ENCODE measurements at regions not wholly inside any gene's neighbourhood (a gene's known extent, or its start where the extent isn't known, plus 50 kb on each side); places are given as distances from the start of the nearest gene placed in this dataset.

DNA sequence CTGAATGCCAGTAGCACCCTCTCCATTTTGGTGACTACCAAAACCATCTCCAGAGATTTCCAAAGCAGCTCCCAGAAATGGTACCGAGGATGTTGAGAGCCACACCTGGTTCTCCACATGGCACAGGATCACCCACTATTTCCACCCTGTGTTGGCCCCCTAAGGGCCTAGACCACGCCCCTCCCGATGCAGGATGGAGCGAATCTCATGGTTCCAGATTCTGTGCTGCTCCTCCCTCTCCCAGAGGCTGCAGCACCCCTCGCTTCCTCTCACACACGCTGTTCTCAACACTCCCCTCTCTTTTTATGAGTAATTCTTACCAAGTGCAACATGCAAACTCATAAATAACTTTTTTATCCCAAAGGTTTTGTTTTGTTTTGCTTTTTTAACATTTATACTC is 571.5 kb downstream of the STK39 start:
- no peak overlapping the region for H3K4me3 ChIP-seq (ENCODE audit: low read length)
- no peak for TF ChIP-seq CTCF (conservative IDR thresholded peaks at IDR 0.05; ENCODE audit: low read depth, low read length)
- no peak for DNase-seq (ENCODE audit: low read depth)

GRCh38 chr2:167670588-167670987 is 576.8 kb downstream of the STK39 start:
- no peak for TF ChIP-seq CTCF (conservative IDR thresholded peaks at IDR 0.05; ENCODE audit: low read depth, low read length)
- no peak overlapping the region for H3K4me3 ChIP-seq (ENCODE audit: low read length)
- no peak for DNase-seq (ENCODE audit: low read depth)

- no peak for TF ChIP-seq CTCF (conservative IDR thresholded peaks at IDR 0.05; ENCODE audit: low read depth, low read length)
- no peak overlapping the region for H3K4me3 ChIP-seq (ENCODE audit: low read length)
- DNase-seq (ENCODE audit: low read depth) = no peak
Measured at GRCh38 chr2:167653131-167653530, 594.3 kb downstream of the STK39 start.

- H3K4me3 ChIP-seq (ENCODE audit: low read length) = no peak overlapping the region
- no peak for DNase-seq (ENCODE audit: low read depth)
- TF ChIP-seq CTCF (conservative IDR thresholded peaks at IDR 0.05; ENCODE audit: low read depth, low read length) = no peak
Measured at GRCh38 chr2:167652401-167652800, 595.0 kb downstream of the STK39 start.

DNA sequence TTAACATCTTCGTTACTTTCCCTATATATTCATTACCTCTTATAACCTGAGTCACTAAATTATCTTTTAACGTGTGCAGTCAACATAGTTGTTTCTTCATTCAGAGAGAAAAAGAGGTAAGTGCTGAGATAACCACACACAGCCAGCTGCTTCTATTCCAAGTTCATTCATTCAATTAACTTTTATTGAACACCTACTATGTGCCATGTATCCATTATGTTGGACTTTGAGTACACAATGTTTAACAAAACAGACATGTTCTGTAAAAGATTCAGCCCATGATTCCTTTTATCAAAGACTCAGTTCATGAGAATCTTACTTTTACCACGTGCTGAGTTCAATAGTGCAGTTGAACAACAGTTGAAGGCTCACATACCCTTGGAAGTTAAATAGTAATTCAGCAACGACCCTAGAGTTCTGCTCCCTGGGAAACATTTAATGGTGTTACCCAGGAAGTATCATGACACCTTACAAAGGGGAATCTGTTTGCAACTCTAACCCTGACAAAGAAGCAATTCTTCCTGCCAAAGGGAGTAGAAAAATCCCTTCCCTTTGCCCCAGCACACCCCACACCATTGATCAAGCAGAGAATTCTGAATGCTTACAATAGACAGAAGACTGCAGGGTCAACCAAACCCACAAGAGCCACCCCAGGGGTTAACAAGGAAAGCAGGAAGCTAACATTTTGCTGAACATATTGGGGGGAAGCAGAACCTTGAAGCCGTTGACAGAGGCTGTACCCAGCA is 595.8 kb downstream of the STK39 start:
- H3K4me3 ChIP-seq (ENCODE audit: low read length) = no peak overlapping the region
- no peak for DNase-seq (ENCODE audit: low read depth)
- no peak for TF ChIP-seq CTCF (conservative IDR thresholded peaks at IDR 0.05; ENCODE audit: low read depth, low read length)

DNA sequence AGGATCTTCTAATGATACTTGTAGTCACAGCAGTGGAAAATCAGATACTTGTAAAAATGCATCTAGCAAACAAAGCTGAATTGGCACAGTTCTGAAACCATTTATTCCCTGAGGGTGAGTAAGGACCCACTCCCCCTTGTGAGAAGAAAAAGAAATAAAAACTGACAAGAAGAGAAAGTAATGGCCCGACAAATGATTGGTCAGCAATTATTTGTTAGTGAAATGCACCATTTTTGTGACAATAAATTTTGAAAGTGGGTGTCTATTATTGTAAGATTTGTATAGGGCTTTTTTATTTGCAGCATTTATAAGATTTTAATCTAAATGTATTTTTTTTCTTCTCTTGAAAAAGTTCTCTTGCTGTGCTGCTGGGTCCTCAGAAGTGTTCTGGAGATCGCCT is 600.8 kb downstream of the STK39 start:
- no peak overlapping the region for H3K4me3 ChIP-seq (ENCODE audit: low read length)
- no peak for TF ChIP-seq CTCF (conservative IDR thresholded peaks at IDR 0.05; ENCODE audit: low read depth, low read length)
- no peak for DNase-seq (ENCODE audit: low read depth)

DNA sequence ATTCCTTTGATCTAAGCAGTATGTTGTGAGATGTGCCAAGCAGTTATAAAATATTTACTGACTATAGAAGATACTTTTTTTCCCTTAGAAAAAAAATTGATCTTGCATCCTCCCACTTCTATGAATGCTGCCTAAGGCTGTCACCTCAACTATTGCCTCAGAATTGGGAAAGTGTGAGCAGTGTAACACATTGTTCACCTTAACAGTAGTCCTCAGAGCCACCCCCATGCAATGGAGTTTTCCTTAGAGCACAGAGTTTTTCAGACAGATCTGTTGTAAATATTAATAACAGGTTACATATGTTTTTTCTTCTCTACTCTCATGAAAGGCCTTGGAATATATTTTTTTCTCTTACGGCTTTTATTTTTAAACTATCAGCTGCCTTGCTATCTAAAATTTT is 607.3 kb downstream of the STK39 start:
- no peak for DNase-seq (ENCODE audit: low read depth)
- no peak overlapping the region for H3K4me3 ChIP-seq (ENCODE audit: low read length)
- TF ChIP-seq CTCF (conservative IDR thresholded peaks at IDR 0.05; ENCODE audit: low read depth, low read length) = no peak
